Frontal cortex (tissue), 1 donor: ENCODE measurements at regions not wholly inside any gene's neighbourhood (a gene's known extent, or its start where the extent isn't known, plus 50 kb on each side); places are given as distances from the start of the nearest gene placed in this dataset. TPM values are rescaled to one million over a fixed set of nuclear protein-coding genes. Genes with fewer than 3 reads are reported as not detected.

ENCODE experiments used
- small RNA-seq: library from RNA; depleted of rRNA; stranded (forward); fragments of <200 nt; gene quantifications from one replicate; pipeline ENCODE3, GENCODE V24; 2014

Small RNAs in the stretch of these regions (small RNA-seq; reads per million reads assigned to genes)
- gene RNA5SP286 = not detected
